GM18517 (cell line): ENCODE measurements at regions not wholly inside any gene's neighbourhood (a gene's known extent, or its start where the extent isn't known, plus 50 kb on each side); places are given as distances from the start of the nearest gene placed in this dataset.
A peak's percentile ranks its signal among the peaks of the same experiment; 100 is the strongest.

Experiments used
- ATAC-seq: cut with Tn5 transposase; IDR thresholded peaks from one replicate; pipeline ENCODE4 v1.9.1; 2021; ENCODE audit warnings: mild to moderate bottlenecking, moderate library complexity; ENCODE audit not compliant: unreplicated experiment

GRCh38 chr7:11290863-11291262 lies 317.2 kb downstream of the PHF14 start:
- no peak for ATAC-seq

GRCh38 chr7:11294218-11294617 lies 320.5 kb downstream of the PHF14 start:
- no peak for ATAC-seq

GRCh38 chr7:11294965-11295364 lies 321.3 kb downstream of the PHF14 start:
- no peak for ATAC-seq

GRCh38 chr7:11297126-11297625 lies 323.5 kb downstream of the PHF14 start:
- ATAC-seq: no peak

- ATAC-seq: no peak
Observed at GRCh38 chr7:11297764-11298163, 324.1 kb downstream of the PHF14 start.

- no peak for ATAC-seq
Observed at GRCh38 chr7:11298220-11298619, 324.5 kb downstream of the PHF14 start.

- ATAC-seq: no peak
Observed at GRCh38 chr7:11300241-11300640, 326.6 kb downstream of the PHF14 start.

- no peak for ATAC-seq
Observed at GRCh38 chr7:11302121-11302520, 328.4 kb downstream of the PHF14 start.

GRCh38 chr7:11313801-11314200 lies 340.1 kb downstream of the PHF14 start:
- no peak for ATAC-seq

GRCh38 chr7:11315666-11316258 lies 342.1 kb downstream of the PHF14 start:
- no peak for ATAC-seq

GRCh38 chr7:11317766-11318165 lies 344.1 kb downstream of the PHF14 start:
- ATAC-seq: peak; percentile 63

- no peak for ATAC-seq
Observed at GRCh38 chr7:11319491-11320274, 346.0 kb downstream of the PHF14 start.
